ENCODE measurements at regions not wholly inside any gene's neighbourhood (a gene's known extent, or its start where the extent isn't known, plus 50 kb on each side); places are given as distances from the start of the nearest gene placed in this dataset.

DNA sequence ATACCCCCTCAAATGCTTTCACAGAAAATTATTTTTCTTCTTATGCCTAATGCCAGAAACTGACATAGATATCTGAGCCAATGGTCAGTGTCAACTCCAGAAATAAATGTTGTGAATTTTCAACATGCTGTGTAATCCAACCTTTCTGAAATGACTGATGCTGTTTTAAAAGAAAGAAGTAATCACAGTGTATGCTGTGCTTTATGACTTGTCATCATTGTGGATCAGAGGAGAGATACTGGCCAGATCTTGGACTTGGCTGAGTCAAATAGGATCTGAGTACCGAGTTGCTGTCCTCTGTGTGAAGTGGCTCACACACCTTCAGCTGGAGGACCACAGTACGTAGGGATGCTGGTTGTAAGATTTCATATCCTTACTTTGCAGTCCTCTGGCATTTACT, 89.9 kb upstream of the ARHGAP20 start (continued):
- TF ChIP-seq SCRT2 (tag by site-specific recombination; IDR thresholded peaks at IDR 0.05) = no peak
- TF ChIP-seq ZNF16 (tag by site-specific recombination; IDR thresholded peaks at IDR 0.05; ENCODE audit: low read depth) = no peak
- no peak for TF ChIP-seq SP3 (tag by site-specific recombination; IDR thresholded peaks at IDR 0.05)
- TF ChIP-seq ZEB2 (tag by site-specific recombination; IDR thresholded peaks at IDR 0.05) = no peak
- TF ChIP-seq KLF10 (tag by site-specific recombination; IDR thresholded peaks at IDR 0.05) = no peak

DNA sequence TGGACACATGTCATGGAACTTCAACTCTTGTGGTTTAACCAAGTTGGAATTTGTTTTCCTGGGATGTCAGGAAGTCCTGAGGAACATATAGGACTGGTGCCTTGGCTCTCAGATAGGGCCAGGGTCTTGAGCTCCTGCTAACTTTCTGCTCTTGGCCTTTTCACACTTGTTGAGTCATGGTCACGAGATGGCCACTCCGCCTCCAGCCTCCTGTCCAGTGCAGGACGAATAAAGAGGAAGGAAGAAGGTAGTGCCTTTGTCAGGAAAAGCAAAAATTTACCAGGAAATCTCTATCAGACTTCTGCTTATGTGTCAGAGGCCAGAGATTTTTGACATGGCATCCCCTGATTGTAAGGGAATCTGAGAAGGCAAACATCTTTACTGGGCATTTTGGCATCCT, 89.1 kb upstream of the ARHGAP20 start:
- CTCF ChIA-PET = no interaction called here
- POLR2A ChIA-PET = no interaction called here
- no peaks in the 10 kb centered on the region for H3K4me1 ChIP-seq (ENCODE audit: control insufficient read depth, insufficient read depth, low read length)
- TF ChIP-seq ZNF623 (tag by site-specific recombination; IDR thresholded peaks at IDR 0.05) = no peak
- TF ChIP-seq ZSCAN16 (tag by site-specific recombination; IDR thresholded peaks at IDR 0.05) = no peak
- no peak for TF ChIP-seq ZNF76 (tag by site-specific recombination; IDR thresholded peaks at IDR 0.05; ENCODE audit: borderline replicate concordance, low read depth)
- TF ChIP-seq ZFP69B (tag by site-specific recombination; IDR thresholded peaks at IDR 0.05) = no peak
- TF ChIP-seq, protein P1, sequence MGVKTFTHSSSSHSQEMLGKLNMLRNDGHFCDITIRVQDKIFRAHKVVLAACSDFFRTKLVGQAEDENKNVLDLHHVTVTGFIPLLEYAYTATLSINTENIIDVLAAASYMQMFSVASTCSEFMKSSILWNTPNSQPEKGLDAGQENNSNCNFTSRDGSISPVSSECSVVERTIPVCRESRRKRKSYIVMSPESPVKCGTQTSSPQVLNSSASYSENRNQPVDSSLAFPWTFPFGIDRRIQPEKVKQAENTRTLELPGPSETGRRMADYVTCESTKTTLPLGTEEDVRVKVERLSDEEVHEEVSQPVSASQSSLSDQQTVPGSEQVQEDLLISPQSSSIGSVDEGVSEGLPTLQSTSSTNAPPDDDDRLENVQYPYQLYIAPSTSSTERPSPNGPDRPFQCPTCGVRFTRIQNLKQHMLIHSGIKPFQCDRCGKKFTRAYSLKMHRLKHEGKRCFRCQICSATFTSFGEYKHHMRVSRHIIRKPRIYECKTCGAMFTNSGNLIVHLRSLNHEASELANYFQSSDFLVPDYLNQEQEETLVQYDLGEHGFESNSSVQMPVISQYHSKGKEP (tag by site-specific recombination; IDR thresholded peaks at IDR 0.05) = no peak
- TF ChIP-seq ZNF23 (tag by site-specific recombination; IDR thresholded peaks at IDR 0.05; ENCODE audit: borderline replicate concordance) = no peak
- TF ChIP-seq ZNF629 (tag by site-specific recombination; IDR thresholded peaks at IDR 0.05) = no peak
- TF ChIP-seq ZNF658 (tag by site-specific recombination; IDR thresholded peaks at IDR 0.05) = no peak
- TF ChIP-seq, protein P2, sequence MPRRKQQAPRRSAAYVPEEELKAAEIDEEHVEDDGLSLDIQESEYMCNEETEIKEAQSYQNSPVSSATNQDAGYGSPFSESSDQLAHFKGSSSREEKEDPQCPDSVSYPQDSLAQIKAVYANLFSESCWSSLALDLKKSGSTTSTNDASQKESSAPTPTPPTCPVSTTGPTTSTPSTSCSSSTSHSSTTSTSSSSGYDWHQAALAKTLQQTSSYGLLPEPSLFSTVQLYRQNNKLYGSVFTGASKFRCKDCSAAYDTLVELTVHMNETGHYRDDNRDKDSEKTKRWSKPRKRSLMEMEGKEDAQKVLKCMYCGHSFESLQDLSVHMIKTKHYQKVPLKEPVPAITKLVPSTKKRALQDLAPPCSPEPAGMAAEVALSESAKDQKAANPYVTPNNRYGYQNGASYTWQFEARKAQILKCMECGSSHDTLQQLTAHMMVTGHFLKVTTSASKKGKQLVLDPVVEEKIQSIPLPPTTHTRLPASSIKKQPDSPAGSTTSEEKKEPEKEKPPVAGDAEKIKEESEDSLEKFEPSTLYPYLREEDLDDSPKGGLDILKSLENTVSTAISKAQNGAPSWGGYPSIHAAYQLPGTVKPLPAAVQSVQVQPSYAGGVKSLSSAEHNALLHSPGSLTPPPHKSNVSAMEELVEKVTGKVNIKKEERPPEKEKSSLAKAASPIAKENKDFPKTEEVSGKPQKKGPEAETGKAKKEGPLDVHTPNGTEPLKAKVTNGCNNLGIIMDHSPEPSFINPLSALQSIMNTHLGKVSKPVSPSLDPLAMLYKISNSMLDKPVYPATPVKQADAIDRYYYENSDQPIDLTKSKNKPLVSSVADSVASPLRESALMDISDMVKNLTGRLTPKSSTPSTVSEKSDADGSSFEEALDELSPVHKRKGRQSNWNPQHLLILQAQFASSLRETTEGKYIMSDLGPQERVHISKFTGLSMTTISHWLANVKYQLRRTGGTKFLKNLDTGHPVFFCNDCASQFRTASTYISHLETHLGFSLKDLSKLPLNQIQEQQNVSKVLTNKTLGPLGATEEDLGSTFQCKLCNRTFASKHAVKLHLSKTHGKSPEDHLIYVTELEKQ (tag by site-specific recombination; IDR thresholded peaks at IDR 0.05; ENCODE audit: borderline replicate concordance) = no peak
- H3K4me3 ChIP-seq (ENCODE audit: low read depth, low read length) = no peak overlapping the region
- no peaks in the 10 kb centered on the region for H3K9me3 ChIP-seq (ENCODE audit: control insufficient read depth, insufficient read depth, low read depth, low read length)
- H3K36me3 ChIP-seq (ENCODE audit: control insufficient read depth in 2 of 2, insufficient read depth in 1 of 2, low read length in 2 of 2) = no peaks in the 10 kb centered on the region
- no peak overlapping the region for H3K27ac ChIP-seq (ENCODE audit: extremely low read depth, low read depth, low read length)

DNA sequence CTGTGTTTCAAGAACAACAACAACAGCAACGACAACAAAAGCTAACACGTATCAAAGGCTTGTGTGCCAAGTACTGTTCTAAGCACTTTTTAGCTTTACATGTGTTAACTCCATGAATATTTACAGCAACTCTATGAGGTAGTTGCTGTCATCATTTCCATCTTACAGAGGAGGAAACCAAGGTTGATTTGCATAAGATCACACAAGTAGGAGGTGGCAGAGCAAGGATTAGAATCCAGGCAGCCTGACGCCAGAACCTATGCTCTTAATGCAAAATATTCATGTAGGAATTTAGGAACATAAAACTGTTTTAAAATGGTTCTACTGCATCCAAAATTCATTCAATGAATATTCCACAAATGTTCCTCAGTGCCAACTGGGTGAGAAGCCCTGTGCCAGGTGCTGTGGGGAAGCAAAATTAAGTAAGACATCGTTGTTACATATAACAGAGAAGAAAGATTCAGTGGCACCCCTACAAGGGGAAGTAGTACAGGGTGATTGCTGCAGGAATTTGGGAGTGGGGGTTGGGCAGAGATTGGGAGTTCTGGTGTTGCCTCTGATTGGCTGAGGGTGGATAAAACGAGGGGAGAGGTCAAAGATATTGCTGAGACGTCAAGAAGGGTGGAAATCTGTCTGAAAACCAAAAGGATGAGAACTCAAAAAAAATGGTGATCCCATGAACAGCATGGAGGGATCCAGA, 86.1 kb upstream of the ARHGAP20 start:
- TF ChIP-seq, protein P3, sequence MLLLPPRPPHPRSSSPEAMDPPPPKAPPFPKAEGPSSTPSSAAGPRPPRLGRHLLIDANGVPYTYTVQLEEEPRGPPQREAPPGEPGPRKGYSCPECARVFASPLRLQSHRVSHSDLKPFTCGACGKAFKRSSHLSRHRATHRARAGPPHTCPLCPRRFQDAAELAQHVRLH (tag by site-specific recombination; IDR thresholded peaks at IDR 0.05) = no peak
- TF ChIP-seq ZBTB48 (tag by site-specific recombination; IDR thresholded peaks at IDR 0.05) = no peak
- no peak for TF ChIP-seq ZNF658 (tag by site-specific recombination; IDR thresholded peaks at IDR 0.05)
- TF ChIP-seq, protein P4, sequence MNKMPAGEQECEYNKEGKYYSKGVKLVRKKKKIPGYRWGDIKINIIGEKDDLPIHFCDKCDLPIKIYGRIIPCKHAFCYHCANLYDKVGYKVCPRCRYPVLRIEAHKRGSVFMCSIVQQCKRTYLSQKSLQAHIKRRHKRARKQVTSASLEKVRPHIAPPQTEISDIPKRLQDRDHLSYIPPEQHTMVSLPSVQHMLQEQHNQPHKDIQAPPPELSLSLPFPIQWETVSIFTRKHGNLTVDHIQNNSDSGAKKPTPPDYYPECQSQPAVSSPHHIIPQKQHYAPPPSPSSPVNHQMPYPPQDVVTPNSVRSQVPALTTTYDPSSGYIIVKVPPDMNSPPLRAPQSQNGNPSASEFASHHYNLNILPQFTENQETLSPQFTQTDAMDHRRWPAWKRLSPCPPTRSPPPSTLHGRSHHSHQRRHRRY (tag by site-specific recombination; IDR thresholded peaks at IDR 0.05) = no peak
- no peak for TF ChIP-seq ZNF701 (tag by site-specific recombination; IDR thresholded peaks at IDR 0.05)
- no peak for TF ChIP-seq BCL11B (tag by site-specific recombination; IDR thresholded peaks at IDR 0.05; ENCODE audit: low read depth)
- no peak for TF ChIP-seq ZNF223 (tag by site-specific recombination; IDR thresholded peaks at IDR 0.05)
- TF ChIP-seq, protein P5, sequence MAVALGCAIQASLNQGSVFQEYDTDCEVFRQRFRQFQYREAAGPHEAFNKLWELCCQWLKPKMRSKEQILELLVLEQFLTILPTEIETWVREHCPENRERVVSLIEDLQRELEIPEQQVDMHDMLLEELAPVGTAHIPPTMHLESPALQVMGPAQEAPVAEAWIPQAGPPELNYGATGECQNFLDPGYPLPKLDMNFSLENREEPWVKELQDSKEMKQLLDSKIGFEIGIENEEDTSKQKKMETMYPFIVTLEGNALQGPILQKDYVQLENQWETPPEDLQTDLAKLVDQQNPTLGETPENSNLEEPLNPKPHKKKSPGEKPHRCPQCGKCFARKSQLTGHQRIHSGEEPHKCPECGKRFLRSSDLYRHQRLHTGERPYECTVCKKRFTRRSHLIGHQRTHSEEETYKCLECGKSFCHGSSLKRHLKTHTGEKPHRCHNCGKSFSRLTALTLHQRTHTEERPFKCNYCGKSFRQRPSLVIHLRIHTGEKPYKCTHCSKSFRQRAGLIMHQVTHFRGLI (tag by site-specific recombination; IDR thresholded peaks at IDR 0.05) = no peak
- no peak for TF ChIP-seq ZNF624 (tag by site-specific recombination; IDR thresholded peaks at IDR 0.05)
- TF ChIP-seq GFI1B (tag by site-specific recombination; IDR thresholded peaks at IDR 0.05) = no peak
- no peak for TF ChIP-seq ZNF777 (tag by site-specific recombination; IDR thresholded peaks at IDR 0.05; ENCODE audit: borderline replicate concordance)
- TF ChIP-seq ZNF311 (tag by site-specific recombination; IDR thresholded peaks at IDR 0.05; ENCODE audit: borderline replicate concordance) = no peak
- no peak for TF ChIP-seq ZFP69B (tag by site-specific recombination; IDR thresholded peaks at IDR 0.05)
- no peak for TF ChIP-seq ZNF514 (tag by site-specific recombination; IDR thresholded peaks at IDR 0.05)
- no peak overlapping the region for H3K4me3 ChIP-seq (ENCODE audit: low read depth, low read length)
- no peaks in the 10 kb centered on the region for H3K36me3 ChIP-seq (ENCODE audit: control insufficient read depth in 2 of 2, insufficient read depth in 1 of 2, low read length in 2 of 2)
- H3K27ac ChIP-seq (ENCODE audit: extremely low read depth, low read depth, low read length) = no peak overlapping the region
- POLR2A ChIA-PET = no interaction called here
- no peaks in the 10 kb centered on the region for H3K4me1 ChIP-seq (ENCODE audit: control insufficient read depth, insufficient read depth, low read length)
- no peaks in the 10 kb centered on the region for H3K9me3 ChIP-seq (ENCODE audit: control insufficient read depth, insufficient read depth, low read depth, low read length)
- CTCF ChIA-PET = no interaction called here
